Right atrium auricular region (tissue), 2 donors: ENCODE measurements at regions not wholly inside any gene's neighbourhood (a gene's known extent, or its start where the extent isn't known, plus 50 kb on each side); places are given as distances from the start of the nearest gene placed in this dataset.
A peak's percentile ranks its signal among the peaks of the same experiment; 100 is the strongest.

Source experiments
- DNase-seq: peaks from one replicate; pipeline ENCODE4 v3.0.0-alpha.2; 2019; ENCODE audit warnings: low spot score
- H3K27ac ChIP-seq, 2 donors: fragments of 200-600 bp; sonication (generic); 1 replicate in 1 of 2; 2 replicates in 1 of 2; pipeline ENCODE4 v1.5.1; 2016 to 2019
- H3K27me3 ChIP-seq, 2 donors: fragments of 200-600 bp; sonication (generic); one replicate each; pipeline versions ENCODE4 v1.5.1 to v1.6.0; 2017 to 2019
- H3K36me3 ChIP-seq: fragments of 200-600 bp; sonication (generic); one replicate; pipeline ENCODE4 v1.5.1; 2016
- H3K4me1 ChIP-seq, 2 donors: fragments of 200-600 bp; sonication (generic); one replicate each; pipeline versions ENCODE4 v1.5.1 to v1.6.0; 2017 to 2019
- H3K4me3 ChIP-seq, 2 donors: fragments of 200-600 bp; sonication (generic); 1 replicate in 1 of 2; 2 replicates in 1 of 2; pipeline ENCODE4 v1.5.1; 2017 to 2019; ENCODE audit warnings: mild to moderate bottlenecking in 1 of 2, moderate library complexity in 1 of 2
- H3K9me3 ChIP-seq, 2 donors: fragments of 200-600 bp; sonication (generic); one replicate each; pipeline ENCODE4 v1.5.1; 2019
- CTCF ChIP-seq, 2 donors: fragments of 200-600 bp; sonication (generic); IDR thresholded peaks; one replicate each; pipeline ENCODE4 v1.5.1; 2019; ENCODE audit warnings: antibody characterized with exemption in 2 of 2

- Histone ChIP-seq H3K27me3 (no peaks in the 10 kb centered on the region), H3K4me3 (no peak overlapping the region), H3K27ac (no peak overlapping the region), H3K4me1 (peaks cover 0 to 5% of the 10 kb centered on the region in 2 donors), H3K36me3 (no peaks in the 10 kb centered on the region), H3K9me3 (no peaks in the 10 kb centered on the region)
- peak; percentile 36 for DNase-seq
- TF ChIP-seq CTCF (IDR thresholded peaks at IDR 0.05), result no peak
These were observed 86.3 kb upstream of the MBOAT2 start for GRCh38 chr2:9089831-9090230.

GRCh38 chr2:9087121-9087681, 83.7 kb upstream of the MBOAT2 start:
- Histone ChIP-seq H3K27ac (no peak overlapping the region), H3K4me3 (no peak overlapping the region), H3K9me3 (peaks cover 0 to 3% of the 10 kb centered on the region in 2 donors), H3K36me3 (no peaks in the 10 kb centered on the region), H3K27me3 (no peaks in the 10 kb centered on the region), H3K4me1 (peaks cover 0 to 5% of the 10 kb centered on the region in 2 donors)
- no peak for TF ChIP-seq CTCF (IDR thresholded peaks at IDR 0.05)
- DNase-seq, result peak; percentile 16

GRCh38 chr2:9086465-9086864, 83.0 kb upstream of the MBOAT2 start:
- H3K27me3 ChIP-seq, result no peaks in the 10 kb centered on the region
- H3K27ac ChIP-seq, result no peak overlapping the region
- H3K36me3 ChIP-seq, result no peaks in the 10 kb centered on the region
- H3K4me1 ChIP-seq, result peaks cover 0 to 5% of the 10 kb centered on the region in 2 donors
- peak; percentile 57 for DNase-seq
- no peak for TF ChIP-seq CTCF (IDR thresholded peaks at IDR 0.05)
- no peak overlapping the region for H3K4me3 ChIP-seq
- H3K9me3 ChIP-seq, result peaks cover 0 to 7% of the 10 kb centered on the region in 2 donors

GRCh38 chr2:9085353-9085752, 81.9 kb upstream of the MBOAT2 start:
- no peak overlapping the region for H3K4me3 ChIP-seq
- DNase-seq, result peak; percentile 7
- no peak for TF ChIP-seq CTCF (IDR thresholded peaks at IDR 0.05)
- H3K27ac ChIP-seq, result no peak overlapping the region
- H3K36me3 ChIP-seq, result no peaks in the 10 kb centered on the region
- H3K4me1 ChIP-seq, result peaks cover 0 to 5% of the 10 kb centered on the region in 2 donors
- no peaks in the 10 kb centered on the region for H3K27me3 ChIP-seq
- peaks cover 0 to 7% of the 10 kb centered on the region in 2 donors for H3K9me3 ChIP-seq

GRCh38 chr2:9083287-9083686, 79.8 kb upstream of the MBOAT2 start:
- Histone ChIP-seq H3K27me3 (no peaks in the 10 kb centered on the region), H3K36me3 (no peaks in the 10 kb centered on the region)

More at GRCh38 chr2:9083287-9083686, 79.8 kb upstream of the MBOAT2 start:
- Histone ChIP-seq H3K4me3 (no peak overlapping the region), H3K27ac (no peak overlapping the region), H3K9me3 (peaks cover 0 to 7% of the 10 kb centered on the region in 2 donors), H3K4me1 (peaks cover 0 to 5% of the 10 kb centered on the region in 2 donors)
- no peak for TF ChIP-seq CTCF (IDR thresholded peaks at IDR 0.05)
- DNase-seq, result peak; percentile 18
